ENCODE measurements at regions not wholly inside any gene's neighbourhood (a gene's known extent, or its start where the extent isn't known, plus 50 kb on each side); places are given as distances from the start of the nearest gene placed in this dataset.

DNA sequence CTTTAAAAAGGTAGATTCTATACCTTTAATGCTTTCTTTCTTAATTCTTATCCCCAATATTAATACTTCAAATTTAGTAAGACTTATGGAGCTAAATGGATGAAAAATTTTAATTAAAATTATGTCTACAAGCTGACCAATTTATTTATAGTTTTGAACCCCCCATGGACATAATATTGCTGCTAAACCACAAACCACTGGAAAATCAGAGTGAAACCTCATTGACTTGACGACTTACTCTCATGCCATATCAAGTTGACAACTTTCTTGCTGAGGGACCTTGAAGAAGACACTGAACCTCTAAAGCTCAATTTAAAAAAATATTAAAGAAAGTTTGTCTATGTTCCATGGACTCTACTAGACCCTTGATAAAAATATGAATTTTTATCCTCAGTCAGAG is 653.7 kb downstream of the TLE1 start:
- TF ChIP-seq, protein P1, sequence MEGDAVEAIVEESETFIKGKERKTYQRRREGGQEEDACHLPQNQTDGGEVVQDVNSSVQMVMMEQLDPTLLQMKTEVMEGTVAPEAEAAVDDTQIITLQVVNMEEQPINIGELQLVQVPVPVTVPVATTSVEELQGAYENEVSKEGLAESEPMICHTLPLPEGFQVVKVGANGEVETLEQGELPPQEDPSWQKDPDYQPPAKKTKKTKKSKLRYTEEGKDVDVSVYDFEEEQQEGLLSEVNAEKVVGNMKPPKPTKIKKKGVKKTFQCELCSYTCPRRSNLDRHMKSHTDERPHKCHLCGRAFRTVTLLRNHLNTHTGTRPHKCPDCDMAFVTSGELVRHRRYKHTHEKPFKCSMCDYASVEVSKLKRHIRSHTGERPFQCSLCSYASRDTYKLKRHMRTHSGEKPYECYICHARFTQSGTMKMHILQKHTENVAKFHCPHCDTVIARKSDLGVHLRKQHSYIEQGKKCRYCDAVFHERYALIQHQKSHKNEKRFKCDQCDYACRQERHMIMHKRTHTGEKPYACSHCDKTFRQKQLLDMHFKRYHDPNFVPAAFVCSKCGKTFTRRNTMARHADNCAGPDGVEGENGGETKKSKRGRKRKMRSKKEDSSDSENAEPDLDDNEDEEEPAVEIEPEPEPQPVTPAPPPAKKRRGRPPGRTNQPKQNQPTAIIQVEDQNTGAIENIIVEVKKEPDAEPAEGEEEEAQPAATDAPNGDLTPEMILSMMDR (conservative IDR thresholded peaks at IDR 0.05 in 1 of 2, IDR thresholded peaks at IDR 0.05 in 1 of 2; ENCODE audit: extremely low read depth in 1 of 2, insufficient read depth in 1 of 2, low read depth in 1 of 2, low read length in 2 of 2), result no peak
- TF ChIP-seq EZH2 (IDR thresholded peaks at IDR 0.05; ENCODE audit: borderline replicate concordance, low read length), result no peak

All from mammary epithelial cell (primary cell).